HL-60 (cell line): ENCODE measurements at regions not wholly inside any gene's neighbourhood (a gene's known extent, or its start where the extent isn't known, plus 50 kb on each side); places are given as distances from the start of the nearest gene placed in this dataset.

ENCODE experiments used
- DNase-seq, 2 experiments: peaks; one replicate each; pipeline ENCODE4 v3.0.0-alpha.2; 2010 to 2020; ENCODE audit warnings: low read depth in 1 of 2, low spot score in 1 of 2
- H3K27ac ChIP-seq: fragments of 250-450 bp; sonication (Bioruptor Pico); replicated peaks from 2 replicates; pipeline ENCODE4 v1.5.1; 2020; ENCODE audit warnings: mild to moderate bottlenecking, moderate library complexity
- H3K27me3 ChIP-seq: fragments of 250-450 bp; sonication (Bioruptor Pico); 2 replicates; pipeline ENCODE4 v1.5.1; 2021; ENCODE audit warnings: mild to moderate bottlenecking, moderate library complexity; ENCODE audit not compliant: insufficient read depth, poor library complexity, severe bottlenecking
- H3K4me3 ChIP-seq: replicated peaks from 2 replicates; pipeline ENCODE4 v1.5.1; 2011; ENCODE audit warnings: mild to moderate bottlenecking, control low read depth, low read length; ENCODE audit not compliant: insufficient read depth
- GABPA ChIP-seq: IDR thresholded peaks from 2 replicates; pipeline ENCODE4 v1.6.1; 2012; ENCODE audit warnings: low read depth
- POLR2AphosphoS5 ChIP-seq: IDR thresholded peaks from 2 replicates; pipeline ENCODE4 v1.6.1; 2012; ENCODE audit warnings: low read depth
- SPI1 ChIP-seq: IDR thresholded peaks from 2 replicates; pipeline ENCODE4 v1.6.1; 2012; ENCODE audit warnings: low read depth, mild to moderate bottlenecking, borderline replicate concordance
- TF ChIP-seq, protein P1 (sequence below): IDR thresholded peaks from 2 replicates; pipeline ENCODE4 v1.6.1; 2012; ENCODE audit warnings: low read depth; ENCODE audit not compliant: insufficient replicate concordance
- TF ChIP-seq, protein P2 (sequence below): IDR thresholded peaks from one replicate; pipeline ENCODE4 v1.5.1; 2011; ENCODE audit warnings: low read length, control low read depth, inconsistent platforms; ENCODE audit not compliant: insufficient read depth

DNA sequence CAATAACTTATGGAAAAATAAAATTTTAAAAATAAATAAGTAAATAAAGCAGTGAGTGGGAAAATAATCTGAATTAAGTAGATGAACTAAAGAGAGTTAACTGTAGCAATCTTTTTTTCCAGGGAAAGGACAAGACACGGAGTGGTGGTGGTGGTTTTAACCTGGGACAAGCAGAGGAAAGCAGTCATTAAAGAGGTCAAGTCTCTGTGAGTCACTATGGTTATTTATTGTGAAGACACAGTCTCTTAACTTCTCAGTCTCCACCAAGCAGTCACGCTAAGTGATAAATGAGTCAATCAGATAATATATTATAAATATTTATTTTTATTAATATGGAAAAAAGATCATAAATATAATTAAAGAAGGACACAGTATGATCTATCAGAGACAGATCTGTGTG is 228.1 kb upstream of the MEOX2 start:
- TF ChIP-seq GABPA (no peak), POLR2AphosphoS5 (no peak), SPI1 (no peak)
- TF ChIP-seq, protein P1, sequence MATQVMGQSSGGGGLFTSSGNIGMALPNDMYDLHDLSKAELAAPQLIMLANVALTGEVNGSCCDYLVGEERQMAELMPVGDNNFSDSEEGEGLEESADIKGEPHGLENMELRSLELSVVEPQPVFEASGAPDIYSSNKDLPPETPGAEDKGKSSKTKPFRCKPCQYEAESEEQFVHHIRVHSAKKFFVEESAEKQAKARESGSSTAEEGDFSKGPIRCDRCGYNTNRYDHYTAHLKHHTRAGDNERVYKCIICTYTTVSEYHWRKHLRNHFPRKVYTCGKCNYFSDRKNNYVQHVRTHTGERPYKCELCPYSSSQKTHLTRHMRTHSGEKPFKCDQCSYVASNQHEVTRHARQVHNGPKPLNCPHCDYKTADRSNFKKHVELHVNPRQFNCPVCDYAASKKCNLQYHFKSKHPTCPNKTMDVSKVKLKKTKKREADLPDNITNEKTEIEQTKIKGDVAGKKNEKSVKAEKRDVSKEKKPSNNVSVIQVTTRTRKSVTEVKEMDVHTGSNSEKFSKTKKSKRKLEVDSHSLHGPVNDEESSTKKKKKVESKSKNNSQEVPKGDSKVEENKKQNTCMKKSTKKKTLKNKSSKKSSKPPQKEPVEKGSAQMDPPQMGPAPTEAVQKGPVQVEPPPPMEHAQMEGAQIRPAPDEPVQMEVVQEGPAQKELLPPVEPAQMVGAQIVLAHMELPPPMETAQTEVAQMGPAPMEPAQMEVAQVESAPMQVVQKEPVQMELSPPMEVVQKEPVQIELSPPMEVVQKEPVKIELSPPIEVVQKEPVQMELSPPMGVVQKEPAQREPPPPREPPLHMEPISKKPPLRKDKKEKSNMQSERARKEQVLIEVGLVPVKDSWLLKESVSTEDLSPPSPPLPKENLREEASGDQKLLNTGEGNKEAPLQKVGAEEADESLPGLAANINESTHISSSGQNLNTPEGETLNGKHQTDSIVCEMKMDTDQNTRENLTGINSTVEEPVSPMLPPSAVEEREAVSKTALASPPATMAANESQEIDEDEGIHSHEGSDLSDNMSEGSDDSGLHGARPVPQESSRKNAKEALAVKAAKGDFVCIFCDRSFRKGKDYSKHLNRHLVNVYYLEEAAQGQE = no peak
- TF ChIP-seq, protein P2, sequence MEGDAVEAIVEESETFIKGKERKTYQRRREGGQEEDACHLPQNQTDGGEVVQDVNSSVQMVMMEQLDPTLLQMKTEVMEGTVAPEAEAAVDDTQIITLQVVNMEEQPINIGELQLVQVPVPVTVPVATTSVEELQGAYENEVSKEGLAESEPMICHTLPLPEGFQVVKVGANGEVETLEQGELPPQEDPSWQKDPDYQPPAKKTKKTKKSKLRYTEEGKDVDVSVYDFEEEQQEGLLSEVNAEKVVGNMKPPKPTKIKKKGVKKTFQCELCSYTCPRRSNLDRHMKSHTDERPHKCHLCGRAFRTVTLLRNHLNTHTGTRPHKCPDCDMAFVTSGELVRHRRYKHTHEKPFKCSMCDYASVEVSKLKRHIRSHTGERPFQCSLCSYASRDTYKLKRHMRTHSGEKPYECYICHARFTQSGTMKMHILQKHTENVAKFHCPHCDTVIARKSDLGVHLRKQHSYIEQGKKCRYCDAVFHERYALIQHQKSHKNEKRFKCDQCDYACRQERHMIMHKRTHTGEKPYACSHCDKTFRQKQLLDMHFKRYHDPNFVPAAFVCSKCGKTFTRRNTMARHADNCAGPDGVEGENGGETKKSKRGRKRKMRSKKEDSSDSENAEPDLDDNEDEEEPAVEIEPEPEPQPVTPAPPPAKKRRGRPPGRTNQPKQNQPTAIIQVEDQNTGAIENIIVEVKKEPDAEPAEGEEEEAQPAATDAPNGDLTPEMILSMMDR = no peak
- Histone ChIP-seq H3K4me3 (no peak overlapping the region), H3K27me3 (no peaks in the 10 kb centered on the region), H3K27ac (no peak overlapping the region)
- no peak for DNase-seq

DNA sequence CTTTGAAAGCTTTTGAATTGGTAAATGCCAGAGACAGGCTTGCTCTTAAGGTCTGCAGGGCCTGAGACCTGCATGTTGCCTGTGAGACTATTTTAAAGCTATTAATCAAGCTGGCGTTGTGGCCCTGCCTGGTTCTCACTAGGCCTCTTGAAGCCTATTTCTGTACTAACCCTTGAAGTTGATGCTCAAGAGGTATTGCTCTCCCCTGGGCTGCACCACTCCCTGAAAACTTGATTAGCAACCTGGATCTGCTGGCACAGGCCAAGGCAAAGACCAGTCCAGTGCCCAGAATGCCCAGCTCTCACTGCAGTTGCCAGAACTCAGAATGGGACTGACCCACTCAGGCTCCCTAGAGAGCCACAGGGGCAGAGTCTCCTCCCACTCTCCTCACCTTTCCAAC is 220.0 kb upstream of the MEOX2 start:
- H3K4me3 ChIP-seq = no peak overlapping the region
- no peak for TF ChIP-seq GABPA
- TF ChIP-seq, protein P1 = no peak
- no peak for TF ChIP-seq SPI1
- no peak for TF ChIP-seq POLR2AphosphoS5
- TF ChIP-seq, protein P2 = no peak
- no peak overlapping the region for H3K27ac ChIP-seq
- H3K27me3 ChIP-seq = no peaks in the 10 kb centered on the region
- DNase-seq = no peak

DNA sequence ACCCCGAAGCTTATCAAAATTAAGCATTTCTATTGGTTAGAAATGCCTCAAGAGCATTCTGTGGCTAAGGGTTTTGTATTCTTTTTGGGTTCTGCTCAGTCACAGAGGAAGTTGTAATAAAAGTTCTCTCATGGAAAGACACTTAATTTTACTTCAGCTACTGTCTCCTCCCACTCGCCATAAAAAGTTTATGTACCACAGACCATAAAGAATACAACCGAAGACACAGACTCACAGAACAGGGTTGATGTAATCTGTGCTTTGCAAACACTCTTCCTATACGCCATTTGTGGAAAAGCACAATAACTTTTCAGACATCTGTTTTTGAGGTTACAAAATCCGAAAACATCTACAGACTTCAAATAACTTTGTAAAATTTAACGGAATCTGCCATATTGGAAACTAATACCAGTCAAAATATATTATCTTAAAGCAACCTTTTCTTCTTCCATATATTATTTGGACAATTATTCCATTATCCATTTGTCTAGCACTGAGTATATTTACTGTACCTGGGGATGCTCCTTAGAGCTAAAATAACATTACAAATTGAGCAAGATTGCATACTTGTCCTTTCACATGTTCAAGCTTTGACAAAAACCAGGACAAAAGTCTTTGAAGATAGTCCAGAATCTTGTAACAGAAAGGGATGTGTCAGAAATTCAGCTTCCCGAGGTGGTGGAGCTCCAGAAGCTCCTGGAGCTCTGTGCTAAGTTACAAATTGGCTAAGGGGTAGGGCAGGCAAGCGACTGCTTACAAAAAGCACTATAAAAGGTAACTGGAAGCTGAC is 219.0 kb upstream of the MEOX2 start:
- Histone ChIP-seq H3K27me3 (no peaks in the 10 kb centered on the region), H3K27ac (no peak overlapping the region), H3K4me3 (no peak overlapping the region)
- DNase-seq = no peak
- TF ChIP-seq, protein P1 = no peak
- TF ChIP-seq, protein P2 = no peak
- TF ChIP-seq POLR2AphosphoS5 (no peak), SPI1 (no peak), GABPA (no peak)
